COLO668 (cell line): ENCODE measurements at regions not wholly inside any gene's neighbourhood (a gene's known extent, or its start where the extent isn't known, plus 50 kb on each side); places are given as distances from the start of the nearest gene placed in this dataset.
"Not testable (repeated sequence)": the region's sequence is repeated elsewhere in the genome, so short reads cannot be mapped to it uniquely, and the experiment has no call there.

Source experiments
- DNase-seq: peaks from one replicate; lab custom pipeline; 2025; ENCODE audit not compliant: unreplicated experiment; lab: John Stamatoyannopoulos, UW

- DNase-seq, result no peak
Measured at GRCh38 chr20:4635781-4636180, 50.5 kb upstream of the PRNP start.

GRCh38 chr20:4635342-4635741 is 50.9 kb upstream of the PRNP start:
- DNase-seq, result no peak

- no peak for DNase-seq
Measured at GRCh38 chr20:4633780-4634179, 52.5 kb upstream of the PRNP start.

GRCh38 chr20:4633379-4633778 is 52.9 kb upstream of the PRNP start:
- no peak for DNase-seq

GRCh38 chr20:4632876-4633275 is 53.4 kb upstream of the PRNP start:
- DNase-seq, result no peak

- no peak for DNase-seq
Measured at GRCh38 chr20:4626228-4626627, 60.0 kb upstream of the PRNP start.

GRCh38 chr20:4625687-4626086 is 60.6 kb upstream of the PRNP start:
- no peak for DNase-seq

- not testable (repeated sequence) for DNase-seq
Measured at GRCh38 chr20:4624675-4625336, 61.5 kb upstream of the PRNP start.

- DNase-seq, result not testable (repeated sequence)
Measured at GRCh38 chr20:4619144-4619543, 67.1 kb upstream of the PRNP start.

GRCh38 chr20:4617484-4617883 is 68.8 kb upstream of the PRNP start:
- no peak for DNase-seq

- no peak for DNase-seq
Measured at GRCh38 chr20:4617019-4617418, 69.2 kb upstream of the PRNP start.

GRCh38 chr20:4613718-4614620 is 72.3 kb upstream of the PRNP start:
- peak; percentile 10 for DNase-seq

- no peak for DNase-seq
Measured at GRCh38 chr20:4613184-4613583, 73.1 kb upstream of the PRNP start.

- DNase-seq, result no peak
Measured at GRCh38 chr20:4610871-4611270, 75.4 kb upstream of the PRNP start.

GRCh38 chr20:4609511-4609910 is 76.7 kb upstream of the PRNP start:
- no peak for DNase-seq

GRCh38 chr20:4608861-4609260 is 77.4 kb upstream of the PRNP start:
- no peak for DNase-seq

- peak; percentile 39 for DNase-seq
Measured at GRCh38 chr20:4607287-4607713, 79.0 kb upstream of the PRNP start.

GRCh38 chr20:4606051-4606450 is 80.2 kb upstream of the PRNP start:
- DNase-seq, result no peak

GRCh38 chr20:4605166-4605565 is 81.1 kb upstream of the PRNP start:
- DNase-seq, result no peak

GRCh38 chr20:4604580-4604979 is 81.7 kb upstream of the PRNP start:
- DNase-seq, result no peak

- no peak for DNase-seq
Measured at GRCh38 chr20:4603724-4604123, 82.5 kb upstream of the PRNP start.

GRCh38 chr20:4602297-4602631 is 84.0 kb upstream of the PRNP start:
- no peak for DNase-seq
